ENCODE measurements at regions not wholly inside any gene's neighbourhood (a gene's known extent, or its start where the extent isn't known, plus 50 kb on each side); places are given as distances from the start of the nearest gene placed in this dataset.

- TF ChIP-seq ZFX (IDR thresholded peaks at IDR 0.05) (no peak), CTCF (conservative IDR thresholded peaks at IDR 0.05) (no peak)
- H3K27ac ChIP-seq = no peak overlapping the region
Measured at GRCh38 chr17:77381185-77381700, 240.5 kb downstream of the SEC14L1 start.

GRCh38 chr17:77381731-77382130, 241.0 kb downstream of the SEC14L1 start:
- no peak for TF ChIP-seq CTCF (conservative IDR thresholded peaks at IDR 0.05)
- no peak for TF ChIP-seq ZFX (IDR thresholded peaks at IDR 0.05)
- no peak overlapping the region for H3K27ac ChIP-seq

GRCh38 chr17:77382356-77382911, 241.7 kb downstream of the SEC14L1 start:
- no peak for TF ChIP-seq ZFX (IDR thresholded peaks at IDR 0.05)
- TF ChIP-seq CTCF (conservative IDR thresholded peaks at IDR 0.05) = no peak
- H3K27ac ChIP-seq = no peak overlapping the region

- H3K27ac ChIP-seq = no peak overlapping the region
- TF ChIP-seq ZFX (IDR thresholded peaks at IDR 0.05) = no peak
- no peak for TF ChIP-seq CTCF (conservative IDR thresholded peaks at IDR 0.05)
Measured at GRCh38 chr17:77382966-77383612, 242.3 kb downstream of the SEC14L1 start.

- H3K27ac ChIP-seq = no peak overlapping the region
- TF ChIP-seq CTCF (conservative IDR thresholded peaks at IDR 0.05) (no peak), ZFX (IDR thresholded peaks at IDR 0.05) (no peak)
Measured at GRCh38 chr17:77383613-77384608, 243.1 kb downstream of the SEC14L1 start.

GRCh38 chr17:77385750-77386501, 245.2 kb downstream of the SEC14L1 start:
- no peak overlapping the region for H3K27ac ChIP-seq
- no peak for TF ChIP-seq ZFX (IDR thresholded peaks at IDR 0.05)
- no peak for TF ChIP-seq CTCF (conservative IDR thresholded peaks at IDR 0.05)

All from C4-2B (cell line).